ENCODE measurements at regions not wholly inside any gene's neighbourhood (a gene's known extent, or its start where the extent isn't known, plus 50 kb on each side); places are given as distances from the start of the nearest gene placed in this dataset.
"Not testable (repeated sequence)": the region's sequence is repeated elsewhere in the genome, so short reads cannot be mapped to it uniquely, and the experiment has no call there.

- peak; percentile 60 for DNase-seq
These were observed 137.2 kb downstream of the TRIM43 start for GRCh38 chr2:95728878-95729596.

- no peak for DNase-seq
These were observed 137.8 kb downstream of the TRIM43 start for GRCh38 chr2:95729597-95729955.

DNA sequence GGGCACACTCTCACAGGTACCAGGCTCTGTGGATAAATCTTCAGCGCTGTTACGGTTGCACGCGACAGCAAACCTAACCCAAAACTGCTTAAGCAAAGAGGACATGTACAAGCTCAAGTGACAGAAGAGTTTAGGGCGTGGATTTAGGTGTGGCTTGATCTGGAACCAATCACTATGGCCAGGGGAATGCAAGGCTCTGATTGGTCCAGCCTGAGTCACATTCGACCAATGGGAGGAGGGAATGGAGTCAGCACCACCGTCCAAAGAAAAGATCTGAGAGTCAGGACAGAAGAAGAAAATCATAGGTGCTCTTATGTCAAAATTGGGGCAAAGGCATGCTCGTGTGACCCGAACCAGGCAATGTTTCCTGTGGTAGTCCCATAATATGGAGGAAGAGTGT, 139.0 kb downstream of the TRIM43 start:
- DNase-seq, result no peak

GRCh38 chr2:95734976-95735890, 143.4 kb downstream of the TRIM43 start:
- DNase-seq, result no peak

GRCh38 chr2:95738301-95738700, 146.5 kb downstream of the TRIM43 start:
- no peak for DNase-seq

DNA sequence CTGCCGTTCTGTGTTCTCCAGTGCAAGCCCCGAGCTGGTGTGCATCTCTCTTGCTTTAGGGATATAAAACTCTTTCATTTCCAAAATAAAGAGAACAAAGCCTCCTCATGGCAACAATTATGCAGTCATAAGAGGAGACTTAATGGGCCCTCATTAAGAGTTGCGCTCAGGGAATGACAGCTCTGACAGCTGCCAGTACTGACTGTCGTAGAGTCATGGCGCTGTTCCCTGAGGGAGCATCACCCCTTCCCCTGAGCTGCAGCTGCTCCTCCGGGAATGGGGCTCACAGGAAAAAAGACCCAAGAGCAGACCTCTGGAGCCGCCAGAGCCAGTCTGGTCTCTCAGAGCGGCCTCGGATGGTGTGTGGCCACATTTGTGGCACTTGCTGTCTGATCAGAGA, 160.3 kb downstream of the TRIM43 start:
- not testable (repeated sequence) for DNase-seq

DNA sequence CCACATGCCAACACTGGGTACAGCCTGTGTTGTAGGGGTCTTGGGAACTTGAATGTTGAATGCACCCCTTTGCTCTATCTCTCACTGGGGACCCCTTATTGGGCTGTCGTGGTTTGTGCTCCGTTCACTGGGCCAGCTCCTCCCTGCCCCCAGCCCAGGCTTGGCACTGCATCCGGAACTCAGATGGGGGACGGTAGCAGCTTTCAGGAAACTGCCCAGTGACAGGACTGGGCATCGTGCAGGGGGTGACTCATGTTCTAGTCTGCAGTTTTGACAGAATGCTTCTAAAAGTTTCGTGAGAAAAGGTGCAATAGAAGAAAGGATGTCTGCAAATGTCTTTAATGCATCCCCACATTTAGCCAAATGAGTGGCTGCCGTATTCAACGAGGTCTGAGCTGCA, 162.0 kb downstream of the TRIM43 start:
- not testable (repeated sequence) for DNase-seq

DNA sequence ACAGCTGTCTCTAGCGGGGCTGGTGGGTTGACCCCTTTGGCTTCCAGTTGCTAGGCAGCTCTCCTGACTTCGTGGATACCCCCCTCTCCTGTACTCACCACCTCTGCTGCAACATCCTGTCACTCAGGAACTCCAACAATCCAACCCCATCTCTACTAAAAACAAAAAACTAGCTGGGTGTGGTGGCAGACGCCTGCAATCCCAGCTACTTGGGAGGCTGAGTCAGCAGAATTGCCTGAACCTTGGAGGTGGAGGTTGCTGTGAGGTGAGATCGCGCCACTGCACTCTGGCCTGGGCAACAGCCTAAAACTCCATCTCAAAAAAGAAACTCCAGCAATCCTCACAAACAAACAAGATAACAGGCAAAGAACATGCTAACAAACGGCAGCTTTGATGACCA, 162.4 kb downstream of the TRIM43 start:
- not testable (repeated sequence) for DNase-seq

DNA sequence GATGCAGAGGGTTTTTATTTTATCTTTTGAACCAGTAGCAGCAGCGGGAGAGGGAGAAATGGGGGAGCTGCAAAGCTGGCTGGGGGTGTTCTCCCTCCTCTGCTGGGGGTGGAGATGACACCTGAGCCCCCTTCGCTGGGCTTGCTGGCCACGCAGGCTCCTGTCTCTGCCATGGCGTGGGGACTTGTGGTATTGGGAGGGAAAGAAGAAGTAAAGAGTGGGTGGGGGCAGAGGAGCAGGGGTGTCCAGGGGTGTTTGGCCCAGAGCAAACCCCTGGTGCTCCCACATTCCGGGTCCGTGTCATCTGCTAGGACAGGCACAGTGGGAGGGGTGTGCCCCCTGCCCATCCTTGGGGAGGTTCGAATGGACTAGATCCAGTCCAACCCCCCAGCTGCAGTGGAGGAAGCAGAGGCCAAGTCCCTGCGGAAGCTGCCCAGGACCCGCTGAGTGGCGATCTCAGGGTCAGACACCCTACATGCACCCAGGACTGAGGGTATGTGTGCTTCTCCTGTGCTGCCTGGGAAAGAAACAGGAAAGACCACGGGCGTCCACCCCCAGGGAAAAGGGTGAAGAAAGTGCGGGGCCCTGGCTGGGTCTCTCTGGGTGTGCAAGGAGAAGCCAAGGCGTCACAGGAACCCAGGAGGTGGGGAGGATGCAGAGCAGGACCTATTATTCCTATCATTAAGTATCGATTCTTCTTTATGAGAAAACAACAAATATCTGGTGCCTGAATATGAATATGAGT, 163.2 kb downstream of the TRIM43 start:
- not testable (repeated sequence) for DNase-seq

DNA sequence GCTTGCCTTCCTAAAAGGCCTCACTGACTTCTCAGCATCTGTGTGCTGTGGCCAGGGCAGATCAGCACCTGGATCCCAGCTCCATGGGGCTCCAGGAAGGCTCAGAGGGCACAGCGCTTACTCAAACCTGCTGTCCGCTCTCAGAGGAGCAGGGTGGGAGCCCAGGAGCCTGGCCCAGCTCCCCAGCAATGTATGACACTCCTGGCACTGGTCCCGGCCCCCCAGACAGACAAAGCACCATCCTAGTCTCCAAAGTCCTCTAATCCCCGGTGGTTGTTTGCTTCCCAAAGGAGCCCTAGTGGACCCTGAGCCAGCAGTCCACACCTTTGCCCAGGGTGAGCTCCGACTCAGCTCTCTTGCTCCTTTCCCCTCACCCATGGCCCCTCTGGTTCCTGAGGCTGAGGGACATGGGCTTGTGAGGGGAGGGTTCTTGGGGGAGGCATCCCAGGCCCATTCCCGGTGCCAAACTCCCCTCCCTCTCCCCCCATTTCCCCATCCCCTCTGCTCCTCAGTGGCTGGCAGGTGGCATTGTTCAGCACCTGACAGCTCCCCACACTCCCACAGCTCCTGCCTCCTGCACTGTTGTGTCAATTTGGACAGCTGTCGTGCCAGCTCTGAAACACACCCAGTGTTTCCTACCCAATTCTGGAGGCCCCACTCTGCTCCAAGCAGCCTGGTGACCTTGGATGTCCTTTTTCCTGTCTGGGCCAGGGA, 164.3 kb downstream of the TRIM43 start:
- not testable (repeated sequence) for DNase-seq

- DNase-seq, result no peak
These were observed 166.2 kb downstream of the TRIM43 start for GRCh38 chr2:95757988-95758387.

- DNase-seq, result no peak
These were observed 167.9 kb downstream of the TRIM43 start for GRCh38 chr2:95759481-95760246.

- no peak for DNase-seq
These were observed 169.2 kb downstream of the TRIM43 start for GRCh38 chr2:95760806-95761525.

- no peak for DNase-seq
These were observed 169.8 kb downstream of the TRIM43 start for GRCh38 chr2:95761556-95761955.

DNA sequence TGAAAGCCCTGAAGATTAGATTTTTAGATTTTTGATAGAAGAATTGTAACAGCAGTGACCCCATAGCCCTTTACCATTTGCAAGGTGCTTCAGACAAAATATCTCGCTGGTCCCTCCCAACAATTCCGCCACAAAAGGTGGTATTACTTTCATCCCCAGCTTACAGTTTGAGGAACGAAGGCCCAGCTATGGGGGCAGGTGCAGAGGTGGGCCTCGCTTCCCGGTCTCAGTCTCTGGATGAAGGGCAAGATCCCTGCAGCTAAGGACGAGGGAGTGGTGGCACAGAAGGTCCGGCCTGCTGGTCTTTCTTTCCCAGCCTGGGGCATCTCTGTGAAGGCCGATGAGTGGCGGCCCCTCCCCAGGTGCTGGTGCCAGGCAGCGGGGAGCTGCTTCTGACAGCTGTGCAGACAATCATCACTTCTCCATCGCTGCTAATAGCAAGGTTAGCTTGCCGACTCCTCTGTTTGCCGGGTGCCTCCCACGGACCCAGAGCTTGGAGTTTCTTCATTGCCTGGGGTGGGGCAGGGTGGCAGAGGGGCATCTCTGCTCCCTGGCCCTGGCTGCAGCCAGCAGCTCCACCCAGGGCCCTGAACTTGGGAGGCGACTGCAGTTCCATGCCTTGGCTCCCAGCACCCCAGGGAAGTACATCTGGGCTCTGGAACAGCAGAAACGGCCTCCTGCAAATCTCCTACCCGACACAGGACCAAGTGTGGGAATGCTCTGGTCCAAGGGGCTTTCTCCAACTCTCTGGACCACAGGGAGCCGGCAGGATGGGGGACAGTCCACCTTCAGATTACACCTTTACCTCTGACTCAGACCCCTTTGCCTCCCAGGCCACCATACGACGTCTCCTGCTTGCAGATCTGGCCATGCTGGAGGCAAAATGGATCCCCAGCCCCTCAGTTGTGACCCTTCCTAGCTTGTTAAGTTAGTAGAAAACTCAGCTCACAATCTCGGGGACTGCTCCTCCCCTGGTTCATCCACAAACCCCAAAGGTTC, 170.5 kb downstream of the TRIM43 start:
- DNase-seq, result not testable (repeated sequence)

GRCh38 chr2:95763074-95763473, 171.3 kb downstream of the TRIM43 start:
- DNase-seq, result not testable (repeated sequence)

DNA sequence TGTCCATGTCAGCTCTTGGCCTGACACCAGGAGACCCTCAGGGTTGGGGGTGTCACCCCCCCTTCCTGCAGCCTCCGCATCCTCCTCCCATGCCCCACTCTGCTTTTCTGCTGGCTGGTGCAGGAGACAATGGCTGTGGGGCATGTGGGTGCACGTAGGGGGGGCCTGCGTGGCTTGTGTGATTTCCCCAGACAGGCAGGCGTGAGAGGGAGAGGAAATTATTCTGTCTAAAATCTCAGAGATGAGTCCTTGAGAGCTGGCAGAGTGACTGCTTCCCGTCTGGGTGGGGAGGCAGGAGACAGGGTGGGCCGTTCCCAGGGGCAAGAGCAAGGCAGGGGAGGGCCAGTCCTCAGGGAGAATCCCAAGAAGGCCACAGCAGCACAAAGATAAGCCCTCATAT, 173.2 kb downstream of the TRIM43 start:
- not testable (repeated sequence) for DNase-seq

DNA sequence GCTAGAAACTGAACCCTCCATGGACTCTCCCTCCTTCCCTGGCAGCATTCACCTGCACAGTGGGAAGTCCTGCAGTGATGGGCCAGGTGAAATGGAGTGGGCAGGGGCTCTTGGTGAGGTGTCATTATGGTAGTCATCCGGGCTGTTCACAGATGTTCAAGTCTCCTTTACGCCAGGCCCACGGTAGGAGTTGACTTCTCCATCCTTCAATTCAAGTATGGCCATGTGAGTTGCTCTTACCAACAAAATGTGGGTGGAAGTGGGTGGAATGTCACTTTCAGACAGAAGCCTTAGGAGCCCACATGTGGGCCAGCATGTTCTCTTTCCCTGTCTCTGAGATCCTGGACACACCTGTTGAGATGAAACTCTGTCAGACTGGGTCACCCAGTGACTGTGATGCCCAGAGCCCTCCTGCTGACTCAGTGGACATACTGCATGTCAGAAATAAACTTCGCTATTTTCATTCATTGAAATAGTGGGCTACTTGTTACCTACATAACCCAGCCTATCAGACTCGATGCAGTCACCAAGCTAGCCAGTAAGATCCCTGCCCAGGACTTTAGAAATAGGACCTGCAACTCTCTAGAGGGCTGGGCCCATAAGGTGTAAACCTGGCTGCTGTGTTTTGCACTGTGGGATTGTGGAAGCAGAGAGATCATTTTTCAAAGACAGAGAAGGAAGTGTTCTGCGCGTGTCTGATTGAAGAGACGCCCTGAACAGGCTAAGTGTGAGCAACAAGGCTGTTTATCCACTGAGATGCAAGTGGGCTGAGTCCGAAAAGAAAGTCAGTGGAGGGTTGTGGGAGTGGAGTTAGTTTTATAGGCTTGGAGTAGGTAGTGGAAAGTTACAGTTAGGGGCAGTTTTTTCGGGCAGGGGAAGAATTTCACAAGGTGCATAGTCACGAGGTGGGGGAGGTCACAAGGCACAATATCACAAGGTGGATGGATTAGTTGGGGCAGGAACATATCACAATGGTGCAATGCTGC, 174.4 kb downstream of the TRIM43 start:
- DNase-seq, result not testable (repeated sequence)

GRCh38 chr2:95767531-95767930, 175.7 kb downstream of the TRIM43 start:
- DNase-seq, result not testable (repeated sequence)

Measured in NCI-H1436 (cell line).